ENCODE measurements at regions not wholly inside any gene's neighbourhood (a gene's known extent, or its start where the extent isn't known, plus 50 kb on each side); places are given as distances from the start of the nearest gene placed in this dataset.
A peak's percentile ranks its signal among the peaks of the same experiment; 100 is the strongest.
"Not testable (repeated sequence)": the region's sequence is repeated elsewhere in the genome, so short reads cannot be mapped to it uniquely, and the experiment has no call there.

DNA sequence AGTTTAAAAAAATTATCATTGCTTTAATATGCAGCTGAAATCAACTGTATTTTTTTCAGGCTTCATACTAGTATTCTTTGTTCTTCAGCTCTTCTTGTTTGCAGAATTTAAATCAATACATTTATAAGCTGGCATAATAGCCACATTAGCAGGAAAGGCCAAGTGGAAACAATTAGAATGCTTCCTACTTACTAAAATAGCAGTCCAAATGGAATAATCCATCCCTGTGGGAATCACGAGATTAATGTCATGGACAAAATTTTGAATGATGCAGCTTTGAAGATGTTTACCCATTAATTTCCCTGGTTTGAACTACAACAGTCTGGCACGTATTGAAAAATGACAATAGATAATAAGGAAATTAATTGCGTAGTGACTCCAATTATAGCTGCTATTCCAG lies 2650.8 kb downstream of the PCDH9 start:
- no peak for DNase-seq

DNA sequence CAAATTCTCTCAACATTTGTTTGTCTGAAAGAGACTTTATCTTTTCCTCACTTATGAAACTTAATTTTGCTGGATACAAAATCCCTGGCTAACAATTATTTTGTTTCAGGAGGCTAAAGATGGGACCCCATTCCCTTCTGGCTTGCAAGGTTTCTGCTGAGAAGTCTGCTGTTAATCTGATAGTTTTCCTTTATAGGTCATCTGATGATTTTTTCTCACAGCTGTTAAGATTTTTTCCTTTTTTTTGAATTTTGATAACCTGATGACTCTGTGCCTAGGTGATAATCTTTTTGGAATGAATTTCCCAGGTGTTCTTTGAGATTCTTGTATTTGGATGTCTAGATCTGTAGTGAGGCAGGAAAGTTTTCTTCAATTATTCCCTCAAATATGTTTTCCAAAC lies 2661.4 kb downstream of the PCDH9 start:
- DNase-seq = no peak

DNA sequence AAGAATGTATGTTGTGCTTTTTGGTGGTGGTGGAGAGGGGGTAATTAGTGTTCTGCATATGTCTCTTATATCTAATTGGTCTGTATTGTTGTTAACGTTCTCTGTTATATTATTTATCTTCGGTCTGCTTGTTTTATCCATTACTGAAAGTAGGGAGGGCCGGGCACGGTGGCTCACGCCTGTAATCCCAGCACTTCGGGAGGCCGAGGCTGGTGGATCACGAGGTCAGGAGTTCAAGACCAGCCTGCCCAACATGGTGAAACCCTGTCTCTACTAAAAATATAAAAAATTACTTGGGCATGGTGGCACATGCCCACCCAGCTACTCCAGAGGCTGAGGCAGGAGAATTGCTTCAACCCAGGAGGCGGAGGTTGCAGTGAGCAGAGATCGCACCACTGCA lies 2672.1 kb downstream of the PCDH9 start:
- not testable (repeated sequence) for DNase-seq

DNA sequence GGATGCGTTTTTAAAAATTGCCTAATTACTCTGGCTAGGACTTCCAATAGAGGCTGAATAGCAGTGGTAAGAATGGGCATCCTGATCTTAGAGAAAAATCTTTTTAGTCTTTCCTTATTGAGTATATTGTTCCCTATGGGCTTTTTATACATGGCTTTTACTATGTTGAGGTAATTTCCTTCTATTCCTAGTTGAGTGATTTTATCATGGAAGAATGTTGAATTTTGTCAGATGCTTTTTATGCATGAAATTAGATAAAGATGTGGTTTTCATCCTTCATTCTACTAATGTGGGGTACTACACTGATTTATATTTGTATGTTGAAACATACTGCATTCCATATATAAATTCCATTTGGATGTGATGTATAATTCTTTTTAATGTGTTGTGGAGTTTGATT lies 2673.8 kb downstream of the PCDH9 start:
- no peak for DNase-seq

DNA sequence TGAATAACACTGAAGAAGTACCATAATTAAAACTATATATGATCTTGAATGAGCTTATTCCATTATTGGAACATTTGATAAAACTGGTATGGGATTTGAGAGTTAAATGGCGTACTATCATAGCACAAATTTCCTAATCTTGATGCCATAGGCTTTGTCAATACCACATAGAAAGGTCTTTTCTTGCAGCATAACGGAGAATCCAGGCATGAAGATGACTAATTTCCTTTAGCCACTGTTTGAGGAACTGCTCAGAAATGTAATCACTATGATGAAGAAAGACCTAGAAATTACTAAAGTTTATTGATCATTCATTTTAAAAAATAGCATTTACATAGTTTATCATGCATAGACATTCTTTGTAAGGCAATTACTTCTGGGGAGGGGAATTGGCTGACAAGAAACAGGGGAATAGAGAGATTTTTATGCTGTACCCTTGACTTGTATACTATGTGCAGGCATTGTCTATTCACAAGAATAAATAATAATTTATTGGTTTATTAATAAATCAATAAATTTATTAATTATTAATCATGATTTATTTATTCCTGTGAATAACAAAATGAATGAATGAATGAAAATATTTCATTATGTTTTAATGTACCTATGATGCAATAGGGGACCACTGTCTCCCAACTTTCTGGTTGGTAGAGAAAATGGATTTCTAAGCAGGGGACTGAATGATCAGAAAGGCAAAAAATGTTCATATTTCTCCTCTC lies 2676.6 kb downstream of the PCDH9 start:
- DNase-seq = no peak

DNA sequence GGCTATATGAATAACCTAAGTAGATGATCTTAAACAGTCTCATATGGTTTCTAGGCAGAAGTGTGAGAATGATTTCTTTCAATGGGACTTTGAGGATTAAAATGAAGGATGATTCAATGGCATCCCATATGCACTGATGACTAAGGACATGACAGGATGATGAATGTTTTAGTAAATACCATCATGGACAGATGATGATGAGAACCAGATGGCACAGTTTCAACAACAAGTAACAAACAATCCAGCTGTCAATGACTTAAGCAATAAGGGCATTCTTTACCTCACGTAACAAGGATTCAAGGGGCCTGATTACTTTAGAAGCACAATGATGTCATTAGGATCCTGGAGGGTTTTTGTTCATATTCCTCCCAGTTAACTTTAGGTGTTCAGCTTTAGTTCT lies 2678.4 kb downstream of the PCDH9 start:
- no peak for DNase-seq

DNA sequence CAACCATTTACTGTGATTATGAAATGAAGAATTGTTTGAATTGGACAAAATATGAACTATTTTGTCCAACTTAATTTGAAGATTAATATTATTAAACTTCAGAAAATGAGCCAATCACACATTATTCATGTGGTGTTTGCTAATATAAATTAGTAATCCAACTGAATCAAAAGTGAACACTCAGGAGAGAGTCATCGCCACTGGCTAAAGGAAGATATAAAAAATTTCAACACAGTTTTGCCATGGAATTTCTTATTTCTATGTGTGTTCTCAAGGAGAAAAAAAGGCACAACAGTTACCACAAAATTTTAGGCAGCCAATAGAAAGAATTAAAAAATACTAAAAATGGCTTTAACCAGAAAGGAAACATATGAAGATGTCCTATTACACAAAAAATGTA lies 2683.8 kb downstream of the PCDH9 start:
- no peak for DNase-seq

DNA sequence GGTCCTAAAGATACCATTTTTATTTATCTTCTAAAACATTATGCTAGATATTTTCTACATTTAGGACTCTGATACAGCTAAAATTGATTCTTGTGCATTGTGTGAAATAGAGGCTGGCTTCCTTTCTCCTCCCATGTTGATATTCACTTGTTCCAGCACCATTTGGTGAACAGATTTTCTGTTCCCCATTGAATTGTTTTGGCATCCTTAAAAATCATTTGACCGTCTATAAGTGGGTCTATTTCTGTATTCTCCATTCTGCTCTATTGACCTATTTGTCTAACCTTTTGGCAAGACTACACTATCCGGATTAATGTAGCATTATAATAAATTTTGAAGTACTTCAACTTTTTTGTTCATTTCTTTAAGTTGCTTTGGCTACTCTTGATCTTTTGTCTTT lies 2689.2 kb downstream of the PCDH9 start:
- DNase-seq = no peak

DNA sequence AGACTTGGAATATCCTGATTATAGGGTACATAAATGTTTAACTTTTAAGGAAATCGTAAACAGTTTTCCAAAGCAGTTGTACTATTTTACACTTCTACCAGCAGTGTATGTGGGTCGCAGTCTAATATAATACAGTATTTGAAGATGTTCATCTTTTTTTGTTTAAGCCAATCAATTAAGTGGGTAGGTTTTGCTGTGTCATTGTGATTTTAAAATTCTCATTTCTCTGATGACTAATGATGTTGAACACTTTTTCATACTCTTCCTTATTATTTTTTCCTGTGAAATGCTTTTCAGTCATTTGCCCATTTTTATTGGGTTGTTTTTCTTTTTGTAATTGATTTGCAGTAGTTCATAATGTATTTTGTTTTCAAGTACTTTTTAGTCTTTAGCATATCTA lies 2689.7 kb downstream of the PCDH9 start:
- DNase-seq = no peak

DNA sequence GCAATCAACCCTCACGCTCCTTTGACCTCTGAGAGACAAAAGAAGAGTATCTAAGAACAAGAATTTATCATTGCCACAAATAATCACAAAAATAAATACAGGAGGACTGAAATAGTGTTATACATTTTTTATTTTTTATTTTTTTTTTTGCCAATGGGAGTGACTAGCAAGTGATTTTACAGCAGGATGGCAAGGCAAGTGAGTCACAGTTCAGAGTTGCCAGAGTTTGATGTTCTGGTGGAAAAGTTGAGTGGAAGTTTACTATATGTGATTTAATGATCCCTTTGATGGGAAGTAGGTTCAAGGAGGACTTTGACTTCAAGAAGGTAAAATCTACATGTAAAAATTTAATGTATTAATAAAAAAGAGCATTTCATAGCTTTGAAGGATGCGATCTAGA lies 2691.4 kb downstream of the PCDH9 start:
- DNase-seq = no peak

DNA sequence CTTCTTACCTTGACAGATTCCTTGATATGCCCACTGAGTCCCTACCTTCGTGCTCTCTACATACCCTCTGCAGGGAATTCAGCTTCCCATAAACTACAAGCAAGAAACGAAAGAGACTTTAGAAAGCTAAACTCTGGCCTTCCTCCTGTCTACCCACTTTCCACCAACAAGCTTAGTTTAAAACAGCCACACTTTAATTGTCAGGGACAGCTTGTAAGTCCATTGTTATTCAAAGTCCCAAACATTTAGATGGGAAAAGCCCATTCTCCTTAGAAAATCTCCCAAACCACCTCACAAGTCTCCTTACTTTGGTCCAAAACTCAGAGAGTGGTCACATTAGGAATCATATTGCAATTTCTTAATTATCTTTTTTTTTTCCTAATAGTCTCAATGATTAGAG lies 2695.8 kb downstream of the PCDH9 start:
- no peak for DNase-seq

DNA sequence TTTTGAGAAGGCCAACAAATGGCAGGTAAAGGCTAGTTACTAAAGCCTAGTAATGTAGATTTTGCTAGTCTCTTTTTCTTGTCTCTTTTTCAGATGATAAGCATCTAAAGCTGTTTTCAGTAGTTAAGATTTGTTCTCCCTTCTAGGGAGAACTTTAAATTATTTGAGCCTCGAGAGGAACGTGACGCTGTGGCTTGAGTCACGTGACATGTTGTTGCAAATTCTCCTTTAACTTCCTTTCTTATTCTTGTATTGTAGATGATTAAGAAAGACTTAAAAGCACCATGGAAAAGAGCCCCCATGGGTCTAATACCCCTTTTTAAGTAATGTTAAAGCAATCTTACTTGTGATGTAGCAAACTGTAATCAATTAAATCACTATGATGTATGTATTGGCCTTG lies 2698.7 kb downstream of the PCDH9 start:
- no peak for DNase-seq

DNA sequence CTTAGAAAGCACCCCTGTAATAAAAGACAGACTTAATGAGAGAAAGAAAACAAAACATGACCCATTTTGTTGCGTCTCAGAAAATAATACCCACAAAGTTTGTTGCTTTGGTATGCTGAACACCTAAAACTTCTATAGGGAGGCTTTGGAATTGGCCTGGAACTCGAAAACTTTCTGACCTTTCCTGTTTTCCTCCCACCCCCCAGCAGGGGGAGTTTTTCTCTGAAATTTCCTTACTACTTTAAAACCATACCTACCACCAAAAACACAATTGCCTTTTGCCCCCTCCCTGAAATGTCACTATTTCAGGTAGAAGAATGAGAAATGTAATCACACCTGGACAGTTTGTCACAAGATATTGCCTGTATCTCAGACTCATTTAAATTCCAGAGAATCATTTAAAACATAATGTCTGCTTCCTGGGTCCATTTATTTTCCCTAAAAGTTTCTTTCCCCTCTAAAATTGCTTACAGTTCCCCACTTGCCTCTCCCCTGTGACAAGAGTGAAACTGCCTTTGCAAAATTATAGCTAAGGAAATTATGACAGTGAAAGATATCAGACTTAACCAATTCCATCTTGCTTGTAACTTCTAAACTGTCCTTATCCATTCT lies 2700.2 kb downstream of the PCDH9 start:
- peak; percentile 16 for DNase-seq

DNA sequence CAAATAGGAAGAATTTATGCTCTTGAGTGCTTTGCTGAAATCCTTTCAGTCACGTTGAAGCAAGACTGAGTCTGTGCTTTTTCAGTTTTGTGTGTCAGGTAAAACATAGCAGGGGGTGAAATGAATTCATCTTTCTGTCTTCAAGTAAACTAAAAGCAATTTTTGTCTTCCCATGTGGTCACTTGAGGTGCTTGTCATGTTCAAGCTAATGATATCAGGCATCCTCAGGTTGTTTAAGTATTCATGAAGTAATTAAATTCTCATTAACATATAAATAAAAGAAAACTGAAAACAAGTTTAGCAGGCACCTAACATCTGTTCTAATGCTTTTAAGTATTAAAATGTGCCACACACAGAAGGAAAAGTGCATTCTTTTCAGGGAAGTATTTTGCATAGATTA lies 2701.3 kb downstream of the PCDH9 start:
- DNase-seq = no peak

DNA sequence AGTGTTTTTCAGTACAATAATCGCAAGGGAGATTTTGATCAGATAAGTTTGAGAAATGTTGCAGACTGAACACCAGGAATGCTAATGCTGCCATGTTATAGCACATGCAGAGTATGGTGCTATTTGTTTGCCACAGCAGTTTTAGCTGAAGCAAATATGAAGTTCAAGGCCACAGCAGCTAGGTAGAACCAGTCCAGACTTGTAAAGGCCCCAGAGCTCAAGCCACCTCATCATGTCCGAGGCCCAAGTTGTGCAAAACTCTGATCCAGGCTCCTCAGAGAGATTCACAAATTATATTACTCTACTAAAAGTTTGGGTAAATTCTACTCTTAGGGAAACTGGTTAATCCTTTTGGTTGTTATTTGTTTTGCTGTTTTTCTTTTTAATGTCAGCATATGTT lies 2702.6 kb downstream of the PCDH9 start:
- DNase-seq = no peak

DNA sequence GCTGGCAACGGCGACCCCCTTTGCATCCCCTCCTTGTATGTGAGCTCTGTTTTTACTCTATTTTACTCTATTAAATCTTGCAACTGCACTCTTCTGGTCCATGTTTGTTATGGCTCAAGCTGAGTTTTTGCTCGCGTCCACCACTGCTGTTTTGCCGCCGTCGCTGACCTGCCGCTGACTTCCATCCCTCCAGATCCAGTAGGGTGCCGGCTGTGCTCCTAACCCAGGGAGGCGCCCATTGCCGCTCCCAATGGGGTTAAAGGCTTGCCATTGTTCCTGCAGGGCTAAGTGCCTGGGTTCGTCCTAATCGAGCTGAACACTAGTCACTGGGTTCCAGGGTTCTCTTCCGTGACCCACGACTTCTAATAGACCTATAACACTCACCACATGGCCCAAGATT lies 2704.4 kb downstream of the PCDH9 start:
- DNase-seq = no peak

DNA sequence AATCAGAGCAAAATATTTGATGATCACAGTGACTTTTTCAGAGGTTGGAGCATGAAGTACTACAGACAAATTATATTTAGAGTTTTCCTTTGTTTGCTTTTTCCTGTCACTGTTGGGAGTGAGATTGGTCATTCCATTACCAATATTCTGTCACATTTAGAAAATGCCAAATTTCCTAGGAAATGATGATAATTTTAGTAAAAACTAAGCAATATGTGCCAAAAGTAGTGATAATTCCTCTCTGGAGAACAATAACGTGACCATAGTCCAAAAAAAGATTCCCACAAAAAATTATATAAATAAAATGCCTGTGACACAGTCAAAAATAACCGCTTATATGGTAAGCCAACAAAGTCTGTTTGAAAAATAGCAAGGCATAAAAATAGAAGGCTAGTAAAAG lies 2719.4 kb downstream of the PCDH9 start:
- DNase-seq = no peak

DNA sequence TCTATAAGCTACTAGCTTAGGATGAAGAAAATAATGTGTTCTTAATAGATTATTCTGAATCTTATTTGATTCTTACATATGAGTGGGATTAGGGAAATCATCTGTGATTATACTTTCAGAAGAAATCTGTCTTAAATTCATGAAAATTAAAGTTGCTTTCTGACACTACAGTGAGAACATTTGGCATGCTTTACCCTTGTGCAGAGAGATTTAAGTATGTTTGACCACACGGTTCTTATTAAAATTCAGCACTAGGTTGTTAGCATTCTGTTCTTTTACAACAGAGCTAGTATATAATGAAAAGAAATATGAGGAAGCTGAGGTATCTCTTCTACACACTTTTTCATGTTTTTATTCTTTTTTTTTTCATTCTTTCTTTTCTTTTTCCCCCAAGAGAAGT lies 2723.9 kb downstream of the PCDH9 start:
- DNase-seq = no peak

DNA sequence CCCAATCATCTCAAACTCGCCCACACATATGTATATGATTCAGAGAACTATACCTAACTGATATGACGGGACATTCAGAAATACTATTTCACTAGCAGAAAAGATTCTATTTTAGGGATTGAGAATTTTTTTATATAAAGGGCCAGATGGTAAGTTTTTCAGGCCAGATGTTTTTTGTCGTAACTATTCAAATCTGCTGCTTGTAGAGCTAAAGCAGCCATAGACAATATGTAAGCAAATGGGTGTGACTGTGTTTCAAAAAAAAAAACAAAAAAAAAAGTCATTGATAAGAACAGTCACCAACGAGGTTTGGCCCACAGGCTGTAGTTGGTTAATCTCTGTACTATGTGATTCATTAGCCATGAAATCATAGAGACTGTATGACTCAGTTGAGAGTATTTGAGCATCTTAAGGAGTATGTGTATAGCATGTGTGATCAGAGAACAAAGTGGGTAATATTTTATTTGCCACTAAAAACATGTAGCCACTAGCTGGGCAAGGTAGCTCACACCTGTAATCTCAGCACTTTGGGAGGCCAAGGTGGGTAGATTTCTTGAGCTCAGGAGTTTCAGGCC lies 2724.7 kb downstream of the PCDH9 start:
- no peak for DNase-seq

DNA sequence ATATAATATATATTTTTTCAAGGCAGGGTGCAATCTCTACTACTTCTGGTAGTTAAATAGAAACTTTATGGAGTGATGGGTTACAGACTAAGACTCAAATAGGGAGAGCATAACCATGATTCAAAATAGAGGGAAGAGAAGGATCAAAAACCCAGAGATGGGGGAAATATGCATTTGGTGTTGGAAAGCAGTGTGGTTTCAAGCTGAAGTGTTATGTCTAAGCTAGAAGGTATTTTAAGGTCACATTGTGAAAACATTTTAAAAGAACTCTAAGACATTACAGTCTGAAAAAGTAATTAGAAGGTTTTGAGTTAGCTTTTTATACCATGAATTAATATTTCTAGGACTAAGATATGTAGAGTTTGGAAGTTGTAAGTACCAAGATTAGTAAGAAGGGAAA lies 2741.4 kb downstream of the PCDH9 start:
- no peak for DNase-seq

DNA sequence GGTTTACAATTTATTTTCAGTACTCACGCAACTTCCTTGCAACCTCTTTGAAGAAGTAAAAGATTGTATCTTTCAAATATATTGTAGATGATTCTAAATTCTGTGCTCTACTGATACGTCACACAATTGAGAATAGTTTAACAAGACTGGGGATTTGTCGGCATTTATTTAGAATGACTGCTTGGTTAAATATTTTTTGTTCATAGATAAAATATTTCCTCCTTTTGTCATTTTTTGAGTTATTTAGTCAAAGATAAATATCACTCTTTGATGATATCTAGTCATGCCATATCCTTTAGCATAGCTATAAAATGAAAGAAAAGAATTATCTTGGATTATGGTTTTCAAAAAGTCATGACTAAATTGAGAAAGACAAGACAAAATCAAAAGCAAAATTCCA lies 2747.8 kb downstream of the PCDH9 start:
- no peak for DNase-seq

DNA sequence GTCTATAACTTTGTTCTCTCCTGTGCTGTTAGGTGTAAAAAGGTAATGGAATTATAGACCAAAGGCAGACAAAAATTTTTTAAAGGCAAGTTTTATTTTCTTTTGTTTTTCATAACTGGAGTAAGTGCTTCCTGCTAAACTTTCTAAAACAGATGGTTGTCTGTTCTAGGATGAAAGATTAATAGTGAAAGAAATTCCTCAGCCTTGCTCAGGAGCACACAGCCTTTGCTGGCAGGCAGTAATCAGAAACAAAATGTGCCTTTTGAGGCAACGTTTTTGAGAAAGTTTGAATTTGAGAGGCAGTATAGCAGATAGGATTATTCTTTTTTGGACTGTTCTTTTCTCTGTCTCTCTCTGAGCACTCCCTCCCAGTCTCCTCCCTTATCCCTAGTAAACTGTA lies 2749.5 kb downstream of the PCDH9 start:
- no peak for DNase-seq

DNA sequence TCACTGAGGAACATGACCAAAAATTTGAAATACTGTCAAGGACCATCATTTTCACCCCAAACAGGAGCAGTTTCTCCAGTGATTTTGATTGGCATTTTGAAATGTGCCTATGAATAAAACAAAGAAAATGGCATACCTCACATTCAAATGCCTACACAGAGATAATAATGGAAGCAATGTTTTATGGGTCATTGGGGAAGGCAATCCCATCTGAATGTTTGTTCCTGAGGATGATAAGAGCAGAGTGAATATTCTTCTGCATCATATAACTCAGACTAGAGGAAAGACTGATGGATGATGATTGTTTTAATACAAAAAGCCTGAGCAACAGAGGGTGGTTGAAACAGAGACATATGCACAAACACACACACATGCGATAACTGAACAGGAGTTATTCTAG lies 2749.9 kb downstream of the PCDH9 start:
- DNase-seq = no peak

DNA sequence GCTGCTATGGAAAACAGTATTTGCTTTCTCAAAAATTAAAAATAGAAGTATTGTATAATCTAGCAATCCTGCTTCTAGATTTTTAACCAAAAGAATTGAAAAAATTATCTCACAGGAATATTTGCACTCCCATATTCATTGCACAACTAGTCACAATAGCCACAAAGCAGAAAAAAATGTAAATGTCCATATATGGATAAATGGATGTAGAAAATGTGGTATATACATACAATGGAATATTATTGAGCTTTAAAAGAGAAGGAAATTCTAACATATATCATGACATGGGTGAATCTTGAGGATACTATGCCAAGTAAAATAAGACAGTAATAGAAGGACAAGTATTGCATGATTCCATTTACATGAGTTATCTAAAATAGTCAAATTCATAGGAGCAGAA lies 2753.0 kb downstream of the PCDH9 start:
- no peak for DNase-seq

DNA sequence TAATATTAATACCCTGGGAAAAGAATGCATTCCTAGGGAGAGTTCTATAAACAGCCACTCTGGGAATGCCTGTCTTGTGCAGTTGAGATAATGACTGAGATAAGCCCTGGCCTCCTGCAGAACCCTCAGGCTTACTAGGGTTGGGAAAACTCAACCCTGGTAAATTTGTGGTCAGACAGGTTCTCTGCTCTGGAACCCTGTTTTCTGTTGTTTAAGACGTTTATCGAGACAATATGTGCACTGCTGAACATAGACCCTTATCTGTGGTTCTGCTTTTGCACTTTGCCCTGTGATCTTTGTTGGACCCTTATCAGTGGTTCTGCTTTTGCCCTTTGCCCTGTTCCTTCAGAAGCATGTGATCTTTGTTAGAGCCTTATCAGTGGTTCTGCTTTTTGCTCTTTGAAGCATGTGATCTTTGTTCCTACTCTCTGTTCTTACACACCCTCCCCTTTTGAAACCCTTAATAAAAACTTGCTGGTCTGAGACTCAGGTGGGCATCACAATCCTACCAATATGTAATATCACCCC lies 2754.0 kb downstream of the PCDH9 start:
- not testable (repeated sequence) for DNase-seq

Measured in activated CD8-positive, alpha-beta memory T cell treated with anti-CD3 and anti-CD28 coated beads, Interleukin-2, amount 50 U/mL, for 4 hours (primary cell).